Heart right ventricle (tissue), 16 donors: ENCODE measurements at regions not wholly inside any gene's neighbourhood (a gene's known extent, or its start where the extent isn't known, plus 50 kb on each side); places are given as distances from the start of the nearest gene placed in this dataset.
"Not testable (repeated sequence)": the region's sequence is repeated elsewhere in the genome, so short reads cannot be mapped to it uniquely, and the experiment has no call there.

Experiments used
- ATAC-seq, 8 donors: fragments of 200-7000 bp; cut with Tn5 transposase; one replicate each; pipeline ENCODE4 v1.9.1; 2020; ENCODE audit warnings: mild to moderate bottlenecking in 8 of 8, moderate library complexity in 8 of 8, moderate number of reproducible peaks in 1 of 8
- DNase-seq, 2 donors: peaks; one replicate each; pipeline ENCODE4 v3.0.0-alpha.2; 2020
- H3K27ac ChIP-seq, 10 donors: fragments of 200-600 bp; sonication (generic) in 2 of 10; one replicate each; pipeline versions ENCODE4 v1.5.0 to v1.8.0; 2020 to 2022; ENCODE audit warnings: mild to moderate bottlenecking in 3 of 10
- H3K27me3 ChIP-seq, 7 donors: fragments of 200-600 bp; one replicate each; pipeline ENCODE4 v1.8.0; 2021 to 2022; ENCODE audit warnings: mild to moderate bottlenecking in 2 of 7
- H3K36me3 ChIP-seq, 9 donors: fragments of 200-600 bp; sonication (generic) in 1 of 9; one replicate each; pipeline versions ENCODE4 v1.5.0 to v1.8.0; 2020 to 2022; ENCODE audit warnings: mild to moderate bottlenecking in 2 of 9
- H3K4me1 ChIP-seq, 9 donors: fragments of 200-600 bp; sonication (generic) in 1 of 9; one replicate each; pipeline versions ENCODE4 v1.5.0 to v1.8.0; 2020 to 2022; ENCODE audit warnings: mild to moderate bottlenecking in 4 of 9
- H3K4me3 ChIP-seq, 10 donors: fragments of 200-600 bp; sonication (generic) in 2 of 10; one replicate each; pipeline versions ENCODE4 v1.5.0 to v1.8.0; 2020 to 2022; ENCODE audit warnings: mild to moderate bottlenecking in 7 of 10, moderate library complexity in 2 of 10
- H3K9me3 ChIP-seq, 11 donors: fragments of 200-600 bp in 10 of 11; sonication (generic) in 2 of 11; one replicate each; pipeline versions ENCODE4 v1.5.0 to v1.8.0; 2013 to 2022; ENCODE audit warnings: mild to moderate bottlenecking in 2 of 11, control low read depth in 1 of 11, moderate library complexity in 1 of 11
- WGBS, 2 donors: extraction: QIAGEN DNeasy Blood & Tissue Kit; methylation state at CpG; one replicate each; pipeline ENCODE4 v1.1.7; 2013; ENCODE audit warnings: inconsistent platforms in 1 of 2; 5-methylcytosine and 5-hydroxymethylcytosine counted together
- intact Hi-C, 10 donors: fragments of 100-400 bp; cut with DNase I; formaldehyde crosslinking; loops; one replicate each; pipeline versions ENCODE4 v1.11.1 to v1.14.2; 2022
- TF ChIP-seq, protein P1 (sequence below), 9 donors: fragments of 200-600 bp; sonication (generic) in 2 of 9; IDR thresholded peaks; one replicate each; pipeline versions ENCODE4 v1.5.0 to v1.8.0; 2021 to 2022; ENCODE audit warnings: antibody characterized with exemption in 9 of 9, mild to moderate bottlenecking in 5 of 9, moderate library complexity in 1 of 9
- donor health status: Arrhythmogenic right ventricular cardiomyopathy.
- donor health status: ischemic (EF 13 %, LVEDD 7.1; RV severe dilation, severe dysfunction).
- donor health status: healthy with polysubstance abuse.
- donor health status: DM: no; HTN: yes; CAD: no.
- donor health status: DM: no; HTN: no; CAD: no.
- donor health status: ischemic (EF 25% LVEDD 6.9; RV normal size, moderate dysfunction).
- donor health status: ischemic (EF 25% LVEDD 5.7; RV mildly dilated, moderate dysfunction).
- donor health status: healthy.
- donor health status: DM: yes; HTN: yes; CAD: no.
- donor health status: Ischemic cardiomyopathy.
- donor health status: ischemic (EF 35%, LVEDD 5.7; RV mildly dilated, moderate dysfunction).
- donor health status: nonischemic (EF 11% LVEDD 7.7; RV severe dilation, severe dysfunction).
- donor health status: DM: yes; HTN: yes; CAD: no.
- donor health status: PGD.
- donor health status: ischemic (EF 29% LVEDD 5.4; RV normal size, mild dysfunction).
- donor health status: nonischemic (EF 23%, LVEDD 6.1; RV moderate dilation, normal function).

DNA sequence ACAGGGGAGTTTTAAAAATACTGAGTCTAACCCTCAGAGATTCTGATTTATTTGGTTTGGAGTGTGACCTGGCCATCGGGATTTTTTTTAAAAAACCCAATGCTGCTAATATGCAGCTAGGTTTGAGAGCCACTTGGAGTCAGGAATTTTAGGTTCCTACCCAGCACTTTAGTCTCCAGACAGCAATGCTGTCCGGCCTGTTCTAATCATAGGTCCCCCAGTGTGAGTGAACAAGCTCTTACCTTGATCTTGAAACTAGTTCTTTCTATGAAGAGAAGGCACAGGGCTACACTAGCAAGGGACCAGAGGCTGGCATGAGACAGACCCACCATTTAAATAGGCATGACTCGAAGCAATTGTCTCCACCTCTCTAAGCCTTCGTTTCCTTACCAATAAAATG lies 103.5 kb downstream of the SMIM20 start:
- 66 to 91% methylated on average over 4 of the region's 4 CpGs for WGBS, 2 donors
- no peaks in the 10 kb centered on the region for H3K36me3 ChIP-seq
- H3K27me3 ChIP-seq, result no peaks in the 10 kb centered on the region
- H3K27ac ChIP-seq, result no peak overlapping the region
- H3K4me3 ChIP-seq, result no peak overlapping the region
- no peaks in the 10 kb centered on the region for H3K9me3 ChIP-seq
- intact Hi-C loops, result no loop called here
- ATAC-seq (no peak), DNase-seq (no peak)
- H3K4me1 ChIP-seq, result peaks cover 0 to 46% (median 22%) of the 10 kb centered on the region in 9 donors
- TF ChIP-seq, protein P1, sequence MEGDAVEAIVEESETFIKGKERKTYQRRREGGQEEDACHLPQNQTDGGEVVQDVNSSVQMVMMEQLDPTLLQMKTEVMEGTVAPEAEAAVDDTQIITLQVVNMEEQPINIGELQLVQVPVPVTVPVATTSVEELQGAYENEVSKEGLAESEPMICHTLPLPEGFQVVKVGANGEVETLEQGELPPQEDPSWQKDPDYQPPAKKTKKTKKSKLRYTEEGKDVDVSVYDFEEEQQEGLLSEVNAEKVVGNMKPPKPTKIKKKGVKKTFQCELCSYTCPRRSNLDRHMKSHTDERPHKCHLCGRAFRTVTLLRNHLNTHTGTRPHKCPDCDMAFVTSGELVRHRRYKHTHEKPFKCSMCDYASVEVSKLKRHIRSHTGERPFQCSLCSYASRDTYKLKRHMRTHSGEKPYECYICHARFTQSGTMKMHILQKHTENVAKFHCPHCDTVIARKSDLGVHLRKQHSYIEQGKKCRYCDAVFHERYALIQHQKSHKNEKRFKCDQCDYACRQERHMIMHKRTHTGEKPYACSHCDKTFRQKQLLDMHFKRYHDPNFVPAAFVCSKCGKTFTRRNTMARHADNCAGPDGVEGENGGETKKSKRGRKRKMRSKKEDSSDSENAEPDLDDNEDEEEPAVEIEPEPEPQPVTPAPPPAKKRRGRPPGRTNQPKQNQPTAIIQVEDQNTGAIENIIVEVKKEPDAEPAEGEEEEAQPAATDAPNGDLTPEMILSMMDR (IDR thresholded peaks at IDR 0.05), result no peak

DNA sequence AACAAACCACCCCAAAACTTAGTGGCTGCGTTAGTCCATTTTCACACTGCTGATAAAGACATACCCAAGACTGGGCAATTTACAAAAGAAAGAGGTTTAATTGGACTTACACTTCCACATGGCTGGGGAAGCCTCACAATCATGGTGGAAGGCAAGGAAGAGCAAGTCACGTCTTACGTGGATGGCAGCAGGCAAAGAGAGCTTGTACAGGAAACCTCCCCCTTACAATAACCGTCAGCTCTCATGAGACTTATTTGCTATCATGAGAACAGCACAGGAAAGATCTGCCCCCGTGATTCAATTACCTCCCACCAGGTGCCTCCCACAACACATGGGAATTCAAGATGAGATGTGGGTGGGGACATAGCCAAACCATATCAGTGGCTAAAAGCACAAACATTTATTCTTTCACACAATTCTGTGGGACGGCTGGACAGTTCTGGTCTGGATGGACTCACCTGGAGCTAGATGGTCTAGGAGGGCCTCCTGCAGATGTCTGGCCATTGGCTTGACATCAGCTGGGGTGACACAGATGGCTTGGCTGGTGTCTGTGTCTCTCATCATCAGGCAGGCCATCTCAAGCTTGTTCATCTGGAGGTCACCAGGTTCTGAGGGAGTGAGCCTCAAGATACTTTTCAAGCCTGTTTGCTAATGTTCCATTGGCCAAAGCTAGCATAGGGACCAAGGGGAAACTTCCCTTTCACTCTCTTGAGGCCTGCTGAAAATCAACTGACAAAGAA lies 104.1 kb downstream of the SMIM20 start:
- H3K36me3 ChIP-seq, H3K27ac ChIP-seq, H3K4me3 ChIP-seq, ATAC-seq, H3K27me3 ChIP-seq, H3K9me3 ChIP-seq, DNase-seq, intact Hi-C loops: not testable (repeated sequence)
- 66 to 70% methylated on average over 6 of the region's 6 CpGs for WGBS, 2 donors
- H3K4me1 ChIP-seq, result peaks cover 0 to 52% (median 28%) of the 10 kb centered on the region in 9 donors

DNA sequence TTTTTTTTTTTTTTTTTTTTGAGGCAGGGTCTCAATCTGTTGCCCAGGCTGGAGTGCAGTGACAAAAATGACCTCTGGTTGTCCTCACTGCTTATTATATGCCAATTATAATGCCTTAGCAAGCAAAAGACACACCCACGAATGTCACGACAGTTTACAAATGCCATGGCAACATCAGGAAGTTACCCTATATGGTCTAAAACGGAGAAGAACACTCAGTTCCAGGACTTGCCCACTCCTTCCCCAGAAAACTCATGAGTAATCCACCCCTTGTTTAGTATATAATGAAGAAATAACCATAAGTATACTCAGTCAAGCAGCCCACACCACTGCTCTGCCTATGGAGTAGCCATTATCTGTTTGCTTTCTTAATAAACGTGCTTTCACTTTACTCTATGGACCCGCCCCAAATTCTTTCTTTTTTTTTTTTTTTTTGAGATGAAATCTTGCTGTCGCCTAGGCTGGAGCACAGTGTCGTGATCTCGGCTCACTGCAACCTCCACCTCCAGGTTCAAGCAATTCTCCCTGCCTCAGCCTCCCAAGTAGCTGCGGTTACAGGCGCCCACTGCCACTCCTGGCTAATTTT lies 106.2 kb downstream of the SMIM20 start:
- peak in 2 of 8 donors; percentile 30 to 32 for ATAC-seq

DNA sequence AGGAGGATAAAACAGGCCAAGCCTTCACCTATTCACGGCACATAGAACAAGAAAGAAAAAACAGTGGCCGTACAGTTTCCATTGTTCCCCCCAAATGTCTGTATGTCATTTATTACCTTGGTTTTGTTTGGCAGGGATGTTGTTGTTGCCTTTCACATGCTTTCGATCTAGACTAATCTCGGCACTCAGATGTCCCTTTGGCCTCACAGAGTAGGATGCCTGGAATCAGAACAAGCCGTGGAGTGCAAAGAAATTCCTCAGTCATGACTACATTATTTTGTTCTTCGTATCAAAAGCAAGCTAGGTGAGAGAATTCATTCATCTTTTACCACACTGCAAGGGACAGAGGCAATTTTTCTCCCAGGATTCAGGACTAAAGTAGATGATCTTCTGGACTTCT lies 106.9 kb downstream of the SMIM20 start:
- TF ChIP-seq, protein P1 (IDR thresholded peaks at IDR 0.05), result no peak

More for the DNA sequence above, 106.2 kb downstream of the SMIM20 start:
- 67 to 70% methylated on average over 10 of the region's 10 CpGs for WGBS, 2 donors
- no peak overlapping the region for H3K27ac ChIP-seq
- H3K36me3 ChIP-seq, result no peaks in the 10 kb centered on the region
- H3K27me3 ChIP-seq, result no peaks in the 10 kb centered on the region
- intact Hi-C loops, result loop anchor here in 1 of 10 donors (5.0 kb wide), 1 partner anchor 992 kb away; no protein-coding TSS in a partner anchor
- H3K4me3 ChIP-seq, result no peak overlapping the region
- H3K4me1 ChIP-seq, result peaks cover 0 to 35% (median 26%) of the 10 kb centered on the region in 9 donors
- TF ChIP-seq, protein P1 (IDR thresholded peaks at IDR 0.05), result no peak
- no peaks in the 10 kb centered on the region for H3K9me3 ChIP-seq
- no peak for DNase-seq

More for the DNA sequence above, 106.9 kb downstream of the SMIM20 start:
- Histone ChIP-seq H3K4me1 (peaks cover 0 to 28% (median 19%) of the 10 kb centered on the region in 9 donors), H3K9me3 (no peaks in the 10 kb centered on the region), H3K27ac (no peak overlapping the region), H3K4me3 (no peak overlapping the region), H3K36me3 (no peaks in the 10 kb centered on the region), H3K27me3 (no peaks in the 10 kb centered on the region)
- DNase-seq (no peak), ATAC-seq (no peak)
- 75 to 78% methylated on average over 6 of the region's 6 CpGs for WGBS, 2 donors
- intact Hi-C loops, result loop anchor here in 1 of 10 donors (5.0 kb wide), 1 partner anchor 991 kb away; no protein-coding TSS in a partner anchor
